IMR-90 (cell line): ENCODE measurements at regions not wholly inside any gene's neighbourhood (a gene's known extent, or its start where the extent isn't known, plus 50 kb on each side); places are given as distances from the start of the nearest gene placed in this dataset.

Source experiments
- ATAC-seq: fragments of 200-7000 bp; cut with Tn5 transposase; 2 replicates; pipeline ENCODE4 v1.9.1; 2020; ENCODE audit warnings: low read depth, mild to moderate bottlenecking, moderate library complexity
- BruUV-seq: library from RNA; stranded (reverse); fragments of 400-500 nt; replicated peaks from 2 replicates; lab custom pipeline; 2021; lab: Mats Ljungman, UMichigan
- CTCF ChIA-PET: fragments of 300-600 bp; formaldehyde crosslinking; extraction: SDS; loops from one replicate; lab custom pipeline; 2021; ENCODE audit warnings: antibody characterized with exemption; lab: Yijun Ruan, JAX
- POLR2A ChIA-PET: fragments of 300-600 bp; sonication (Branson Sonifier 250); formaldehyde crosslinking; loops from one replicate; lab custom pipeline; 2022; ENCODE audit warnings: antibody characterized with exemption; ENCODE audit not compliant: unreplicated experiment; lab: Charles Lee
- DNase-seq: peaks from one replicate; pipeline ENCODE4 v3.0.0; 2013
- H2AFZ ChIP-seq: replicated peaks from 2 replicates; pipeline ENCODE3; 2013; ENCODE audit warnings: low read length, mild to moderate bottlenecking; ENCODE audit not compliant: poor library complexity
- H2AK5ac ChIP-seq: 2 replicates; pipeline ENCODE4 v1.6.1; 2013; ENCODE audit warnings: low read depth, low read length, inconsistent platforms
- H2AK9ac ChIP-seq: replicated peaks from 2 replicates; pipeline ENCODE3; 2013; ENCODE audit warnings: mild to moderate bottlenecking, low read depth, low read length, moderate library complexity; ENCODE audit not compliant: poor library complexity
- H2BK120ac ChIP-seq: 2 replicates; pipeline ENCODE4 v1.6.1; 2013; ENCODE audit warnings: low read depth, low read length, inconsistent platforms
- H2BK15ac ChIP-seq: 3 replicates; pipeline ENCODE4 v1.6.1; 2013; ENCODE audit warnings: low read depth, low read length, inconsistent platforms
- H2BK20ac ChIP-seq: 2 replicates; pipeline ENCODE4 v1.6.1; 2013; ENCODE audit warnings: low read depth, mild to moderate bottlenecking, inconsistent platforms, low read length, moderate library complexity
- H2BK5ac ChIP-seq: 2 replicates; pipeline ENCODE4 v1.6.1; 2013; ENCODE audit warnings: mild to moderate bottlenecking, low read depth, low read length, inconsistent platforms; ENCODE audit not compliant: poor library complexity, severe bottlenecking
- H3K14ac ChIP-seq: replicated peaks from 2 replicates; pipeline ENCODE4 v1.6.1; 2013; ENCODE audit warnings: low read depth, low read length, inconsistent platforms
- H3K18ac ChIP-seq: 2 replicates; pipeline ENCODE4 v1.6.1; 2013; ENCODE audit warnings: low read depth, low read length, control low read depth
- H3K23ac ChIP-seq: 2 replicates; pipeline ENCODE4 v1.6.1; 2013; ENCODE audit warnings: low read depth, low read length, inconsistent platforms
- H3K27ac ChIP-seq: 2 replicates; pipeline ENCODE4 v1.5.1; 2013; ENCODE audit warnings: mild to moderate bottlenecking, control low read depth, low read length; ENCODE audit not compliant: insufficient read depth
- H3K27me3 ChIP-seq: 2 replicates; pipeline ENCODE4 v1.6.1; 2013; ENCODE audit warnings: low read length; ENCODE audit not compliant: control insufficient read depth, insufficient read depth
- H3K36me3 ChIP-seq: 2 replicates; pipeline ENCODE4 v1.6.1; 2013; ENCODE audit warnings: low read length, mixed read lengths; ENCODE audit not compliant: control insufficient read depth, insufficient read depth
- H3K4ac ChIP-seq: 2 replicates; pipeline ENCODE4 v1.6.1; 2013; ENCODE audit warnings: low read depth, low read length, inconsistent platforms
- H3K4me1 ChIP-seq: 2 replicates; pipeline ENCODE4 v1.6.1; 2013; ENCODE audit warnings: low read length, mixed read lengths; ENCODE audit not compliant: control insufficient read depth, insufficient read depth
- H3K4me2 ChIP-seq: 2 replicates; pipeline ENCODE4 v1.6.1; 2013; ENCODE audit warnings: low read depth, mild to moderate bottlenecking, control low read depth, low read length, moderate library complexity
- H3K4me3 ChIP-seq: 2 replicates; pipeline ENCODE4 v1.5.1; 2013; ENCODE audit warnings: low read depth, mild to moderate bottlenecking, control low read depth, low read length, moderate library complexity; ENCODE audit not compliant: insufficient read depth
- H3K56ac ChIP-seq: 2 replicates; pipeline ENCODE4 v1.6.1; 2013; ENCODE audit warnings: low read length, inconsistent platforms; ENCODE audit not compliant: insufficient read depth; ENCODE audit errors: extremely low read depth
- H3K79me1 ChIP-seq, 2 experiments: 2 replicates each; pipeline ENCODE4 v1.6.1; 2013; ENCODE audit warnings: low read length in 2 of 2, inconsistent platforms in 1 of 2, low read depth in 1 of 2
- H3K9ac ChIP-seq: 2 replicates; pipeline ENCODE4 v1.6.1; 2013; ENCODE audit warnings: low read depth, low read length, control low read depth
- H3K9me1 ChIP-seq: 2 replicates; pipeline ENCODE4 v1.6.1; 2013; ENCODE audit warnings: low read length, inconsistent platforms; ENCODE audit not compliant: insufficient read depth
- H3K9me3 ChIP-seq: 2 replicates; pipeline ENCODE4 v1.6.1; 2013; ENCODE audit warnings: low read length; ENCODE audit not compliant: control insufficient read depth, insufficient read depth
- H4K20me1 ChIP-seq: 2 replicates; pipeline ENCODE4 v1.6.1; 2013; ENCODE audit warnings: low read length, inconsistent platforms; ENCODE audit not compliant: insufficient read depth
- H4K5ac ChIP-seq: 2 replicates; pipeline ENCODE4 v1.6.1; 2013; ENCODE audit warnings: mild to moderate bottlenecking, low read depth, low read length, control low read depth
- H4K8ac ChIP-seq, 2 experiments: 2 replicates each; pipeline ENCODE4 v1.6.1; 2013; ENCODE audit warnings: low read depth in 2 of 2, low read length in 2 of 2, control low read depth in 1 of 2, inconsistent platforms in 1 of 2
- H4K91ac ChIP-seq: 2 replicates; pipeline ENCODE4 v1.6.1; 2013; ENCODE audit warnings: low read depth, low read length, inconsistent platforms; ENCODE audit not compliant: insufficient read depth
- BHLHE40 ChIP-seq: fragments of 150-350 bp; IDR thresholded peaks from 2 replicates; pipeline ENCODE4 v1.6.1; 2016; ENCODE audit warnings: mild to moderate bottlenecking, low read depth, low read length
- CEBPB ChIP-seq: IDR thresholded peaks from 2 replicates; pipeline ENCODE4 v1.6.1; 2012; ENCODE audit warnings: low read depth, low read length, improper control_type of control experiment
- CHD1 ChIP-seq: IDR thresholded peaks from 2 replicates; pipeline ENCODE4 v1.6.1; 2012; ENCODE audit warnings: low read depth, low read length, improper control_type of control experiment
- CTCF ChIP-seq: conservative IDR thresholded peaks from 2 replicates; pipeline ENCODE4 v1.5.1; 2012; ENCODE audit warnings: mild to moderate bottlenecking, low read depth, low read length, improper control_type of control experiment
- ELK1 ChIP-seq: fragments of 150-350 bp; IDR thresholded peaks from 2 replicates; pipeline ENCODE4 v1.6.1; 2016; ENCODE audit warnings: low read depth, mild to moderate bottlenecking, low read length, moderate library complexity, borderline replicate concordance
- FOS ChIP-seq: fragments of 150-350 bp; IDR thresholded peaks from 2 replicates; pipeline ENCODE4 v1.6.1; 2016; ENCODE audit warnings: low read depth, low read length
- MAFK ChIP-seq: IDR thresholded peaks from 2 replicates; pipeline ENCODE4 v1.6.1; 2012; ENCODE audit warnings: low read depth, low read length, improper control_type of control experiment
- MAZ ChIP-seq: IDR thresholded peaks from 2 replicates; pipeline ENCODE4 v1.6.1; 2012; ENCODE audit warnings: low read depth, mild to moderate bottlenecking, low read length, improper control_type of control experiment, moderate library complexity, borderline replicate concordance
- MXI1 ChIP-seq: IDR thresholded peaks from 2 replicates; pipeline ENCODE4 v1.6.1; 2012; ENCODE audit warnings: low read depth, mild to moderate bottlenecking, low read length, moderate library complexity, borderline replicate concordance
- NFE2L2 ChIP-seq: fragments of 150-350 bp; IDR thresholded peaks from 2 replicates; pipeline ENCODE4 v1.6.1; 2016; ENCODE audit warnings: low read depth, mild to moderate bottlenecking, low read length
- POLR2A ChIP-seq: IDR thresholded peaks from 2 replicates; pipeline ENCODE4 v1.6.1; 2012; ENCODE audit warnings: mild to moderate bottlenecking, low read depth, low read length
- RAD21 ChIP-seq: IDR thresholded peaks from 2 replicates; pipeline ENCODE4 v1.6.1; 2012; ENCODE audit warnings: low read length, improper control_type of control experiment
- RCOR1 ChIP-seq: IDR thresholded peaks from 2 replicates; pipeline ENCODE4 v1.6.1; 2012; ENCODE audit warnings: mild to moderate bottlenecking, low read length, improper control_type of control experiment; ENCODE audit not compliant: insufficient replicate concordance
- RFX5 ChIP-seq: IDR thresholded peaks from 2 replicates; pipeline ENCODE4 v1.8.0; 2012; ENCODE audit warnings: low read depth, mild to moderate bottlenecking, low read length, moderate library complexity
- SMC3 ChIP-seq: fragments of 150-350 bp; IDR thresholded peaks from 2 replicates; pipeline ENCODE4 v1.6.1; 2016; ENCODE audit warnings: low read depth, mild to moderate bottlenecking, antibody characterized with exemption, low read length, moderate library complexity
- USF2 ChIP-seq: fragments of 150-350 bp; IDR thresholded peaks from 2 replicates; pipeline ENCODE4 v1.6.1; 2017; ENCODE audit warnings: mild to moderate bottlenecking, antibody characterized with exemption, low read length, low read depth
- WGBS, 2 experiments: methylation state at CpG; one replicate each; pipeline versions ENCODE4 v1.1.5 to v1.1.7; 2013; ENCODE audit warnings: missing lambda C conversion rate in 2 of 2; ENCODE audit not compliant: insufficient read length in 1 of 2; ENCODE audit errors: extremely low coverage in 2 of 2; 5-methylcytosine and 5-hydroxymethylcytosine counted together
- dilution Hi-C: fragments of 300-500 bp; cut with HindIII; formaldehyde crosslinking; loops from one replicate; pipeline ENCODE4 v1.14.3; 2018; ENCODE audit warnings: low sequenced_read_pairs; ENCODE audit not compliant: unreplicated experiment
- in situ Hi-C: fragments of 300-500 bp; cut with MboI; formaldehyde crosslinking; loops from 3 replicates; pipeline ENCODE4 v1.14.3; 2019; ENCODE audit warnings: low sequenced_read_pairs, inconsistent platforms, mixed read lengths
- intact Hi-C: fragments of 100-400 bp; cut with micrococcal nuclease; formaldehyde crosslinking; loops from 2 replicates; pipeline ENCODE4 v1.10.0; 2022

- Histone ChIP-seq H2BK5ac (no peak overlapping the region), H4K20me1 (no peaks in the 10 kb centered on the region), H3K56ac (no peak overlapping the region), H3K14ac (no peak overlapping the region), H4K5ac (no peak overlapping the region), H3K9me3 (peaks cover 29% of the 10 kb centered on the region), H3K4me3 (no peak overlapping the region), H3K18ac (no peak overlapping the region), H2AFZ (no peak overlapping the region), H3K9ac (no peak overlapping the region), H3K79me1 (no peaks in the 10 kb centered on the region), H2BK15ac (no peak overlapping the region), H3K4me2 (no peak overlapping the region), H2AK5ac (no peak overlapping the region), H3K27ac (no peak overlapping the region), H3K4me1 (no peaks in the 10 kb centered on the region), H3K4ac (no peak overlapping the region), H3K27me3 (no peaks in the 10 kb centered on the region), H4K8ac (no peak overlapping the region), H3K36me3 (no peaks in the 10 kb centered on the region), H3K23ac (no peak overlapping the region), H2BK20ac (no peak overlapping the region), H3K9me1 (no peaks in the 10 kb centered on the region), H2BK120ac (no peak overlapping the region), H4K91ac (no peak overlapping the region), H2AK9ac (no peak overlapping the region)
- POLR2A ChIA-PET = no interaction called here
- ATAC-seq (no peak), DNase-seq (no peak)
- TF ChIP-seq USF2 (no peak), MAZ (no peak), SMC3 (no peak), MXI1 (no peak), FOS (no peak), BHLHE40 (no peak), RAD21 (no peak), POLR2A (no peak), NFE2L2 (no peak), RCOR1 (no peak), CEBPB (no peak), RFX5 (no peak), CTCF (no peak), MAFK (no peak), CHD1 (no peak), ELK1 (no peak)
- intact Hi-C loops = no loop called here
- dilution Hi-C loops = no loop called here
- CTCF ChIA-PET = no interaction called here
- 24% methylated on average over 3 of the region's 8 CpGs; no CpG with 5 or more reads in 1 of the 2 experiments for WGBS, 2 experiments
- no TSS peak for BruUV-seq
- in situ Hi-C loops = no loop called here
These were observed 228.4 kb downstream of the NPHP4 start for GRCh38 chr1:5763696-5764370.
